OCI-LY7 (cell line): ENCODE measurements at regions not wholly inside any gene's neighbourhood (a gene's known extent, or its start where the extent isn't known, plus 50 kb on each side); places are given as distances from the start of the nearest gene placed in this dataset.

ENCODE experiments used
- BruUV-seq: library from RNA; stranded (reverse); fragments of 400-500 nt; replicated peaks from 2 replicates; lab custom pipeline; 2021; lab: Mats Ljungman, UMichigan
- CTCF ChIA-PET: fragments of 300-600 bp; sonication (Branson Sonifier 250); formaldehyde crosslinking; loops from one replicate; lab custom pipeline; 2022; ENCODE audit warnings: antibody characterized with exemption; ENCODE audit not compliant: unreplicated experiment; lab: Charles Lee
- POLR2A ChIA-PET: fragments of 300-600 bp; sonication (Branson Sonifier 250); formaldehyde crosslinking; loops from one replicate; lab custom pipeline; 2022; ENCODE audit warnings: antibody characterized with exemption; lab: Charles Lee
- DNase-seq: peaks from one replicate; pipeline ENCODE4 v3.0.0-alpha.2; 2015; ENCODE audit warnings: low spot score
- H2AFZ ChIP-seq: fragments of 200-600 bp; sonication (generic), shearing (Covaris generic); 2 replicates; pipeline ENCODE4 v1.6.1; 2014; ENCODE audit warnings: mild to moderate bottlenecking, antibody characterized with exemption, low read length, moderate library complexity
- H3K27ac ChIP-seq: fragments of 200-600 bp; sonication (generic); 2 replicates; pipeline ENCODE4 v1.5.1; 2014; ENCODE audit warnings: mixed run types, low read depth, mild to moderate bottlenecking, moderate library complexity, low read length, inconsistent platforms; ENCODE audit not compliant: poor library complexity, severe bottlenecking
- H3K36me3 ChIP-seq: fragments of 200-600 bp; sonication (generic); 2 replicates; pipeline ENCODE4 v1.6.1; 2014; ENCODE audit warnings: mild to moderate bottlenecking, antibody characterized with exemption, low read length, moderate library complexity, mixed read lengths; ENCODE audit not compliant: insufficient read depth
- H3K4me1 ChIP-seq: fragments of 200-600 bp; sonication (generic); 2 replicates; pipeline ENCODE4 v1.5.1; 2014; ENCODE audit warnings: mild to moderate bottlenecking, low read length; ENCODE audit not compliant: insufficient read depth, poor library complexity, severe bottlenecking
- H3K4me2 ChIP-seq: fragments of 200-600 bp; sonication (generic); 2 replicates; pipeline ENCODE4 v1.6.1; 2014; ENCODE audit warnings: mild to moderate bottlenecking, low read length
- H3K4me3 ChIP-seq: fragments of 200-600 bp; sonication (generic); 2 replicates; pipeline ENCODE4 v1.5.1; 2014; ENCODE audit warnings: mild to moderate bottlenecking, low read depth, low read length; ENCODE audit not compliant: poor library complexity, severe bottlenecking
- H3K79me2 ChIP-seq: fragments of 200-600 bp; sonication (generic); 2 replicates; pipeline ENCODE4 v1.6.1; 2016; ENCODE audit warnings: low read depth, mild to moderate bottlenecking, low read length, moderate library complexity, mixed read lengths; ENCODE audit not compliant: insufficient read depth
- H3K9me2 ChIP-seq: fragments of 200-600 bp; sonication (generic); 2 replicates; pipeline ENCODE4 v1.6.1; 2016; ENCODE audit warnings: mild to moderate bottlenecking, low read length, mixed read lengths; ENCODE audit not compliant: insufficient read depth
- H3K9me3 ChIP-seq: fragments of 200-600 bp; sonication (generic); 2 replicates; pipeline ENCODE4 v1.6.1; 2014; ENCODE audit warnings: mild to moderate bottlenecking, mixed run types, low read length, mixed read lengths
- H4K20me1 ChIP-seq: fragments of 200-600 bp; sonication (generic); 2 replicates; pipeline ENCODE4 v1.6.1; 2014; ENCODE audit warnings: mild to moderate bottlenecking, antibody characterized with exemption, low read length, moderate library complexity, mixed read lengths; ENCODE audit not compliant: insufficient read depth
- EZH2phosphoT487 ChIP-seq: fragments of 200-600 bp; sonication (generic); IDR thresholded peaks from 2 replicates; pipeline ENCODE4 v1.6.1; 2018; ENCODE audit warnings: low read depth, borderline replicate concordance, mild to moderate bottlenecking, mixed run types, antibody characterized with exemption, low read length, moderate library complexity, mixed read lengths
- intact Hi-C: fragments of 100-400 bp; cut with micrococcal nuclease; formaldehyde crosslinking; loops from one replicate; pipeline ENCODE4 v1.10.0; 2022; ENCODE audit not compliant: unreplicated experiment
- TF ChIP-seq, protein P1 (sequence below): fragments of 200-600 bp; sonication (generic); conservative IDR thresholded peaks from 2 replicates; pipeline ENCODE4 v1.5.1; 2014; ENCODE audit warnings: mild to moderate bottlenecking, antibody characterized with exemption, low read length, moderate library complexity, mixed read lengths

DNA sequence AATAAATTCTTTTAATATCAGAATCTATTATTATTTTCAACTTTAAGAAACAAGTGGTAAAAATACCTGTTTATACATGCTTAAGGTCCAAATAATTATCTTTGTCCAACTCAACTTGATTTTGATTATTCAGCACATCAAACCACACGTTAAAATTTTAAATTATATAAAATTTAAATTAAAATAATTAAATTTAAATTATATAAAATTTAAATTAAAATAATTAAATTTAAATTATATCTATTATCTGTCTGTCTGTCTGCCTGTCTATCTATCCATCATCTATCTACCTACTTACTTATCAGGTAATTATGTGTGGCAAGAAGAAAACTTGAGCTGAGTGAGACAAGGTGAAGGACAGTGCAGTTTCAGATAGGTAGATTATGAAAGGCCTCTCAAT, 605.3 kb upstream of the RIOK2 start:
- CTCF ChIA-PET = no interaction called here
- H3K36me3 ChIP-seq = no peaks in the 10 kb centered on the region
- no peak overlapping the region for H3K4me3 ChIP-seq
- intact Hi-C loops = no loop called here
- H3K9me3 ChIP-seq = no peaks in the 10 kb centered on the region
- H2AFZ ChIP-seq = no peak overlapping the region
- no peaks in the 10 kb centered on the region for H3K9me2 ChIP-seq
- no peak overlapping the region for H3K27ac ChIP-seq
- no peaks in the 10 kb centered on the region for H3K79me2 ChIP-seq
- BruUV-seq = no TSS peak
- H3K4me1 ChIP-seq = no peaks in the 10 kb centered on the region
- H4K20me1 ChIP-seq = no peaks in the 10 kb centered on the region
- H3K4me2 ChIP-seq = no peak overlapping the region
- no peak for TF ChIP-seq EZH2phosphoT487
- TF ChIP-seq, protein P1, sequence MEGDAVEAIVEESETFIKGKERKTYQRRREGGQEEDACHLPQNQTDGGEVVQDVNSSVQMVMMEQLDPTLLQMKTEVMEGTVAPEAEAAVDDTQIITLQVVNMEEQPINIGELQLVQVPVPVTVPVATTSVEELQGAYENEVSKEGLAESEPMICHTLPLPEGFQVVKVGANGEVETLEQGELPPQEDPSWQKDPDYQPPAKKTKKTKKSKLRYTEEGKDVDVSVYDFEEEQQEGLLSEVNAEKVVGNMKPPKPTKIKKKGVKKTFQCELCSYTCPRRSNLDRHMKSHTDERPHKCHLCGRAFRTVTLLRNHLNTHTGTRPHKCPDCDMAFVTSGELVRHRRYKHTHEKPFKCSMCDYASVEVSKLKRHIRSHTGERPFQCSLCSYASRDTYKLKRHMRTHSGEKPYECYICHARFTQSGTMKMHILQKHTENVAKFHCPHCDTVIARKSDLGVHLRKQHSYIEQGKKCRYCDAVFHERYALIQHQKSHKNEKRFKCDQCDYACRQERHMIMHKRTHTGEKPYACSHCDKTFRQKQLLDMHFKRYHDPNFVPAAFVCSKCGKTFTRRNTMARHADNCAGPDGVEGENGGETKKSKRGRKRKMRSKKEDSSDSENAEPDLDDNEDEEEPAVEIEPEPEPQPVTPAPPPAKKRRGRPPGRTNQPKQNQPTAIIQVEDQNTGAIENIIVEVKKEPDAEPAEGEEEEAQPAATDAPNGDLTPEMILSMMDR = no peak
- POLR2A ChIA-PET = no interaction called here
- no peak for DNase-seq

- H3K4me3 ChIP-seq = no peak overlapping the region
- no TSS peak for BruUV-seq
- H3K36me3 ChIP-seq = no peaks in the 10 kb centered on the region
- H3K9me2 ChIP-seq = 0 out of 2 replicates have a peak, but pooled peaks cover 2% of the 10 kb centered on the region
- no peak overlapping the region for H3K4me2 ChIP-seq
- no peak for DNase-seq
- H3K4me1 ChIP-seq = no peaks in the 10 kb centered on the region
- H2AFZ ChIP-seq = no peak overlapping the region
- TF ChIP-seq, protein P1 = no peak
- no peak for TF ChIP-seq EZH2phosphoT487
- ChIA-PET CTCF (no interaction called here), POLR2A (interaction anchor here (1.0 kb wide), 1 partner anchor 21 kb away, joined by 4 read pairs; no protein-coding TSS in a partner anchor)
- 0 out of 2 replicates have a peak, but pooled peaks cover 6% of the 10 kb centered on the region for H3K9me3 ChIP-seq
- intact Hi-C loops = no loop called here
- H3K79me2 ChIP-seq = no peaks in the 10 kb centered on the region
- H4K20me1 ChIP-seq = no peaks in the 10 kb centered on the region
- no peak overlapping the region for H3K27ac ChIP-seq
These were observed 615.0 kb upstream of the RIOK2 start for GRCh38 chr5:97797994-97798451.

DNA sequence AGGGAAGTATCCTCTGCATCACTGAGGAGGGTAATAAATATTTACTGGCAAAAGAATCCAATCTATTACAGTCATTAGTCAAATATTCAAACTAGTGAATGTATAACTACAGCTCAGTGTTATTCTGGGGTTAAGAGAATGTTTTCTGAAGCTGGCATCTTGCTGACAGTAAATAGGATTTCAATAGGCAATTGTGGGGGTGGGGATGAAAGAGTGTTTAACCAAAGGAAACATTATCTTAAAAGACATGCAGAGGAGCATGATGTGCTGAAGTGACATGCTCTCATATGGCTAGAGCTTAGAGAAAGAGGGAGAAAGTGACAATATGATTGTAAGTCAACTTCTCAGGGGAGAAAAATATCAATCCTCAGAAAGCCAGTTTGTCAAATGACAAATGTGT, 618.4 kb upstream of the RIOK2 start:
- POLR2A ChIA-PET = no interaction called here
- TF ChIP-seq EZH2phosphoT487 = no peak
- TF ChIP-seq, protein P1 = no peak
- no TSS peak for BruUV-seq

More for the DNA sequence above, 618.4 kb upstream of the RIOK2 start:
- Histone ChIP-seq H4K20me1 (no peaks in the 10 kb centered on the region), H3K9me3 (peaks cover 12% of the 10 kb centered on the region; the same call in 1 of the 2 replicates), H3K36me3 (no peaks in the 10 kb centered on the region), H3K4me3 (no peak overlapping the region), H2AFZ (no peak overlapping the region), H3K79me2 (no peaks in the 10 kb centered on the region), H3K9me2 (0 out of 2 replicates have a peak, but pooled peaks cover 2% of the 10 kb centered on the region), H3K4me2 (no peak overlapping the region), H3K4me1 (no peaks in the 10 kb centered on the region), H3K27ac (no peak overlapping the region)
- intact Hi-C loops = no loop called here
- no peak for DNase-seq
- CTCF ChIA-PET = no interaction called here
